ENCODE measurements at regions not wholly inside any gene's neighbourhood (a gene's known extent, or its start where the extent isn't known, plus 50 kb on each side); places are given as distances from the start of the nearest gene placed in this dataset.
"Not testable (repeated sequence)": the region's sequence is repeated elsewhere in the genome, so short reads cannot be mapped to it uniquely, and the experiment has no call there.

GRCh38 chrX:95539041-95539440, 1145.6 kb upstream of the DIAPH2 start:
- no peak overlapping the region for H2BK5ac ChIP-seq (ENCODE audit: low read depth, low read length, poor library complexity)
- H3K14ac ChIP-seq (ENCODE audit: low read length) = no peak overlapping the region
- no peak overlapping the region for H3K4me2 ChIP-seq (ENCODE audit: low read length)
- no peak overlapping the region for H3K23ac ChIP-seq (ENCODE audit: low read length)
- H3K27me3 ChIP-seq (ENCODE audit: insufficient read depth, low read length) = no peaks in the 10 kb centered on the region
- H4K8ac ChIP-seq (ENCODE audit: low read depth, low read length) = no peak overlapping the region
- no CpG with 5 or more reads among the region's 3 CpGs for WGBS (ENCODE audit: extremely low coverage, insufficient coverage, insufficient read length)
- H4K91ac ChIP-seq (ENCODE audit: low read depth, low read length) = no peak overlapping the region
- H3K27ac ChIP-seq (ENCODE audit: low read depth, low read length) = no peak overlapping the region
- no peak overlapping the region for H2BK120ac ChIP-seq (ENCODE audit: insufficient read depth, low read length, poor library complexity)
- H3K4me3 ChIP-seq (ENCODE audit: low read depth, low read length) = no peak overlapping the region
- no peak overlapping the region for H3K9ac ChIP-seq (ENCODE audit: low read length)
- no peaks in the 10 kb centered on the region for H3K79me2 ChIP-seq (ENCODE audit: control insufficient read depth, insufficient read depth, low read length, poor library complexity)
- H2AFZ ChIP-seq (ENCODE audit: insufficient read depth, low read length, poor library complexity) = no peak overlapping the region
- H3K9me3 ChIP-seq (ENCODE audit: insufficient read depth, low read depth, low read length) = no peaks in the 10 kb centered on the region
- no peak overlapping the region for H3K18ac ChIP-seq (ENCODE audit: low read length)
- no peak overlapping the region for H2AK5ac ChIP-seq (ENCODE audit: low read length)
- DNase-seq = no peak
- H3K4ac ChIP-seq (ENCODE audit: low read depth, low read length) = no peak overlapping the region
- H3K36me3 ChIP-seq (ENCODE audit: control insufficient read depth in 1 of 2, insufficient read depth in 2 of 2, low read length in 2 of 2) = no peaks in the 10 kb centered on the region
- H4K12ac ChIP-seq (ENCODE audit: low read depth, low read length) = no peak overlapping the region
- no peaks in the 10 kb centered on the region for H3K4me1 ChIP-seq (ENCODE audit: control insufficient read depth in 1 of 2, insufficient read depth in 2 of 2, low read length in 2 of 2)
- no peak overlapping the region for H2BK12ac ChIP-seq (ENCODE audit: low read length)
- H3K79me1 ChIP-seq (ENCODE audit: low read length) = no peaks in the 10 kb centered on the region

DNA sequence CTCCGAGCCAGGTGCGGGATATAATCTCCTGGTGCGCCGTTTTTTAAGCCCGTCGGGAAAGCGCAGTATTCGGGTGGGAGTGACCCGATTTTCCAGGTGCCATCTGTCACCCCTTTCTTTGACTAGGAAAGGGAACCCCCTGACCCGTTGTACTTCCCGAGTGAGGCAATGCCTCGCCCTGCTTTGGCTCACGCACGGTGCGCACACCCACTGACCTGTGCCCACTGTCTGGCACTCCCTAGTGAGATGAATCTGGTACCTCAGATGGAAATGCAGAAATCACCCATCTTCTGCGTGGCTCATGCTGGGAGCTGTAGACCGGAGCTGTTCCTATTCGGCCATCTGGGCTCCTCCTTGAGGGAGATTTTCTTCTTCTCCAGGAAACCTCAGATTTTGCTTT, 1135.1 kb upstream of the DIAPH2 start:
- not testable (repeated sequence) for H3K27me3 ChIP-seq (ENCODE audit: insufficient read depth, low read length); H3K4me3 ChIP-seq (ENCODE audit: low read depth, low read length); H3K9ac ChIP-seq (ENCODE audit: low read length); H3K4me1 ChIP-seq (ENCODE audit: control insufficient read depth in 1 of 2, insufficient read depth in 2 of 2, low read length in 2 of 2); H3K9me3 ChIP-seq (ENCODE audit: insufficient read depth, low read depth, low read length); H2AK5ac ChIP-seq (ENCODE audit: low read length); H3K36me3 ChIP-seq (ENCODE audit: control insufficient read depth in 1 of 2, insufficient read depth in 2 of 2, low read length in 2 of 2); H4K91ac ChIP-seq (ENCODE audit: low read depth, low read length); H3K4me2 ChIP-seq (ENCODE audit: low read length); H3K23ac ChIP-seq (ENCODE audit: low read length); H3K4ac ChIP-seq (ENCODE audit: low read depth, low read length); H2BK5ac ChIP-seq (ENCODE audit: low read depth, low read length, poor library complexity); H3K79me1 ChIP-seq (ENCODE audit: low read length); H4K8ac ChIP-seq (ENCODE audit: low read depth, low read length); H2AFZ ChIP-seq (ENCODE audit: insufficient read depth, low read length, poor library complexity); H3K18ac ChIP-seq (ENCODE audit: low read length); H3K79me2 ChIP-seq (ENCODE audit: control insufficient read depth, insufficient read depth, low read length, poor library complexity); H2BK120ac ChIP-seq (ENCODE audit: insufficient read depth, low read length, poor library complexity); H3K27ac ChIP-seq (ENCODE audit: low read depth, low read length); DNase-seq; H3K14ac ChIP-seq (ENCODE audit: low read length); H2BK12ac ChIP-seq (ENCODE audit: low read length); H4K12ac ChIP-seq (ENCODE audit: low read depth, low read length)
- WGBS (ENCODE audit: extremely low coverage, insufficient coverage, insufficient read length) = no CpG with 5 or more reads among the region's 18 CpGs

DNA sequence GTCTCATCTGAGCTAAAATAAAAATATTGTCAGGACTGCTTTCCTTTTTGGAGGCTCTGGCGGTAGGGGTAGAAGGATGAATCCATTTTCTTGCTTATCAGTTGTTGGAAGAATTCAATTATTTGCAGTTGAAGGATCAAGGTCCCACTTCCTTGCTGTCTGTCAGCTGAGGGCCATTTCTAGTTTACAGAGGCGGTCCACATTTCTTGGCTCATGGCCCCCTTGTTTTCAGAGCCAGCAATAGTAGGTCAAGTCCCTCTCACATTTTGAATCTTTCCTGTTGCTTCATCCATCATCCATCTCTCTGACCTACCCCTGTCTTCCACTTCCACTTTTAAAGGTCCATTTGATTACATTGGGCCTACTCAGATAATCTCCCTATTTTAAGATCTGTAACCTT, 1099.3 kb upstream of the DIAPH2 start:
- Histone ChIP-seq H2AFZ (ENCODE audit: insufficient read depth, low read length, poor library complexity) (no peak overlapping the region), H2AK5ac (ENCODE audit: low read length) (no peak overlapping the region), H3K4me3 (ENCODE audit: low read depth, low read length) (no peak overlapping the region), H3K79me2 (ENCODE audit: control insufficient read depth, insufficient read depth, low read length, poor library complexity) (no peaks in the 10 kb centered on the region), H3K23ac (ENCODE audit: low read length) (no peak overlapping the region), H3K4me2 (ENCODE audit: low read length) (no peak overlapping the region), H3K9me3 (ENCODE audit: insufficient read depth, low read depth, low read length) (no peaks in the 10 kb centered on the region), H2BK12ac (ENCODE audit: low read length) (no peak overlapping the region), H2BK5ac (ENCODE audit: low read depth, low read length, poor library complexity) (no peak overlapping the region), H3K27me3 (ENCODE audit: insufficient read depth, low read length) (no peaks in the 10 kb centered on the region), H3K14ac (ENCODE audit: low read length) (no peak overlapping the region), H3K36me3 (ENCODE audit: control insufficient read depth in 1 of 2, insufficient read depth in 2 of 2, low read length in 2 of 2) (no peaks in the 10 kb centered on the region), H3K4ac (ENCODE audit: low read depth, low read length) (no peak overlapping the region), H3K9ac (ENCODE audit: low read length) (no peak overlapping the region), H2BK120ac (ENCODE audit: insufficient read depth, low read length, poor library complexity) (no peak overlapping the region), H4K91ac (ENCODE audit: low read depth, low read length) (no peak overlapping the region), H4K8ac (ENCODE audit: low read depth, low read length) (no peak overlapping the region), H3K27ac (ENCODE audit: low read depth, low read length) (no peak overlapping the region), H3K79me1 (ENCODE audit: low read length) (no peaks in the 10 kb centered on the region), H3K18ac (ENCODE audit: low read length) (no peak overlapping the region), H3K4me1 (ENCODE audit: control insufficient read depth in 1 of 2, insufficient read depth in 2 of 2, low read length in 2 of 2) (no peaks in the 10 kb centered on the region), H4K12ac (ENCODE audit: low read depth, low read length) (no peak overlapping the region)
- no CpG with 5 or more reads among the region's 2 CpGs for WGBS (ENCODE audit: extremely low coverage, insufficient coverage, insufficient read length)
- DNase-seq = no peak

- Histone ChIP-seq H3K4me3 (ENCODE audit: low read depth, low read length) (no peak overlapping the region), H3K9me3 (ENCODE audit: insufficient read depth, low read depth, low read length) (no peaks in the 10 kb centered on the region), H4K12ac (ENCODE audit: low read depth, low read length) (no peak overlapping the region), H2AFZ (ENCODE audit: insufficient read depth, low read length, poor library complexity) (no peak overlapping the region), H3K9ac (ENCODE audit: low read length) (no peak overlapping the region), H2BK5ac (ENCODE audit: low read depth, low read length, poor library complexity) (no peak overlapping the region), H2BK120ac (ENCODE audit: insufficient read depth, low read length, poor library complexity) (no peak overlapping the region), H3K4me2 (ENCODE audit: low read length) (no peak overlapping the region), H2AK5ac (ENCODE audit: low read length) (no peak overlapping the region), H3K27me3 (ENCODE audit: insufficient read depth, low read length) (no peaks in the 10 kb centered on the region), H4K8ac (ENCODE audit: low read depth, low read length) (no peak overlapping the region), H3K36me3 (ENCODE audit: control insufficient read depth in 1 of 2, insufficient read depth in 2 of 2, low read length in 2 of 2) (no peaks in the 10 kb centered on the region), H3K18ac (ENCODE audit: low read length) (no peak overlapping the region), H3K27ac (ENCODE audit: low read depth, low read length) (no peak overlapping the region), H3K79me2 (ENCODE audit: control insufficient read depth, insufficient read depth, low read length, poor library complexity) (no peaks in the 10 kb centered on the region), H4K91ac (ENCODE audit: low read depth, low read length) (no peak overlapping the region), H3K79me1 (ENCODE audit: low read length) (no peaks in the 10 kb centered on the region), H3K14ac (ENCODE audit: low read length) (no peak overlapping the region), H3K4me1 (ENCODE audit: control insufficient read depth in 1 of 2, insufficient read depth in 2 of 2, low read length in 2 of 2) (no peaks in the 10 kb centered on the region), H2BK12ac (ENCODE audit: low read length) (no peak overlapping the region), H3K4ac (ENCODE audit: low read depth, low read length) (no peak overlapping the region), H3K23ac (ENCODE audit: low read length) (no peak overlapping the region)
- no peak for DNase-seq
- no CpG with 5 or more reads among the region's 2 CpGs for WGBS (ENCODE audit: extremely low coverage, insufficient coverage, insufficient read length)
Measured at GRCh38 chrX:95612350-95612749, 1072.3 kb upstream of the DIAPH2 start.

Measured in trophoblast cell (in vitro differentiated cells and primary cell).